ENCODE measurements at regions not wholly inside any gene's neighbourhood (a gene's known extent, or its start where the extent isn't known, plus 50 kb on each side); places are given as distances from the start of the nearest gene placed in this dataset.
A peak's percentile ranks its signal among the peaks of the same experiment; 100 is the strongest.

- DNase-seq, result no peak
These were observed 1324.0 kb upstream of the USP15 start for GRCh38 chr12:60935981-60936761.

DNA sequence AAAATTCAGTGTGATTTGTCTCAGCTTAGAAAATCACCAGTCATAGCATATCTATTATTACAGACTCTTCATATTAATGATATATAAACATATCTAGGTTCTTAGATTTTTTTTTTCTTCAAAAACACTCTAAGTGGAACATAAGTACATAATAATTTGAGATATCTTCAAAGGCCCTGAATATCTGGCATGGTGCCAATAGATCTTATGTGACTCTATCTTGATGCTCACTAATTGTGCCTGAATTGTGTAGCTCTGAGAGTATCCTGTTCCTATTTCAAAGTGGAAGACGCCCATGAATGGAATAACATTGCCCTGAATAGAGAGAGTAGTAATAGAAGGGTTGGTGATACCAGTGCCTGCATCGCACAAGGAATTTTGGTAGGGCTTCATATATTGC lies 1312.7 kb upstream of the USP15 start:
- peak; percentile 60 for DNase-seq

- no peak for DNase-seq
These were observed 1293.1 kb upstream of the USP15 start for GRCh38 chr12:60967128-60967527.

- no peak for DNase-seq
These were observed 1282.2 kb upstream of the USP15 start for GRCh38 chr12:60977966-60978365.

GRCh38 chr12:60980558-60980957 lies 1279.6 kb upstream of the USP15 start:
- no peak for DNase-seq

DNA sequence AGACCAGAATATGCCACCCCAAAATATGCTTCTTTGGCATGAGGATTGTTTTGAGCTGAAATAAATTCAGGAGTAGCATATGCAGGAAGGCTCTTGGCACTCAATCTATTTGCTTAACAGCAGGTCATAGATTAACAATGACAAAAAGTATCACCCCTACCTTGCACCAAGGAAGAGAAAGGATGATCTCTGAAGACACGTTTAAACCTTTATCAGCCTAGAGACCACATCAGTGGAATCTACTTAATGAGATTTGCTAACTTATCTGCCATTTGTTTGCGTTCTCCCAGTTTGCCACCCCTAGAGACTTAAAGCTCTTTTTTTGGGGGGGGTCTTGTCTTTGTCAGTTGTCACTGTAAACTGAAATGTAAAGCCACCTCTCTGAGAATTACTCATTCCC lies 1278.7 kb upstream of the USP15 start:
- DNase-seq, result no peak

GRCh38 chr12:60992087-60992486 lies 1268.1 kb upstream of the USP15 start:
- DNase-seq, result no peak

DNA sequence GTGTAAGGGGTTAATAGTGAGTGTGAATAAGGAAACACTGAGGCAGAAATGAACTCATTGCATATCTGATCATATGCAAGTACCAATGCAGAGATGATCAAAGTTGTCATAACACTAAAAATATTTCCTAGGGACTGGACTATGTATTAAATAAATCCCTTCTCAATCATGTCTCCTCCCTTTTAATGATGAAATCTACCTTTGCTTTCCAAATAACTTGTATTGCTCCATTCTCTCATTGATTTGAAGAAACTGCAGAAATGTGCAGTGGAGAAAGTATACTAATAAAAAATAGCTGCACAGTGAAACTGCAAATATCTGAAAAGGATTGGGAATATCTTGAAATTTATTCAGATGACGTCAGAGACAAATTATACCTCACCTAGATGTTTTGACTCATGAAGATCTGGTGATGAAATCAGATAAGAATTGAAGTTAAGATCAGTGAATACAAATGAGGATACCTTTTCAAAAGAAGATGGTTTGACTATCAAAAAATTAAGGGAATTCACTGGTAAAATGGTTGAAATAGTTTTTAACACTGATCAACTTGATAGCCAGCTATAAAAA lies 1264.9 kb upstream of the USP15 start:
- DNase-seq, result no peak

DNA sequence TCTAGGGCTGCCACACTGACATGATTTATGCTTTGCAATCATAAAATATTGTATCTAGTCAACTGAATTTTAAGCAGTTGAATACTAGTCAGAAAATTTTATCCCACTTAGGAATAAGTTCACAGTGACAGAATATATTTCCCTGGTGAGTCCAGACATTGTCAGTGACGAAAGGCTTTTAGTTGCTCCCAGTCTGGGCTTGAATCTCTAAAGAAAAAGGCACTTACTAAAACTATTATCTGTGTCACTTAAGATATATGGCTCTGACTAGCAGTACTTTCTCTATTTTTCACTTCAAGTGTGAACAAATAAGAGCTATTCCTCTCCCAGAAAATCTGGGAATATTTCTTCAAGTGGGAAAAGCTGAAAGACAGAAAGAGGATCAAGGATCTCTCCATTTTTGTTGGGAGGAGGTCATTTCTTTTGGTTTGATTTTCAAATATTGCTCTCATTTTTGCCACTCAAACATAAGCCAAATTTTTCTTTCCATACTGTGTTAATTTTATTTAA lies 1262.3 kb upstream of the USP15 start:
- DNase-seq, result no peak

DNA sequence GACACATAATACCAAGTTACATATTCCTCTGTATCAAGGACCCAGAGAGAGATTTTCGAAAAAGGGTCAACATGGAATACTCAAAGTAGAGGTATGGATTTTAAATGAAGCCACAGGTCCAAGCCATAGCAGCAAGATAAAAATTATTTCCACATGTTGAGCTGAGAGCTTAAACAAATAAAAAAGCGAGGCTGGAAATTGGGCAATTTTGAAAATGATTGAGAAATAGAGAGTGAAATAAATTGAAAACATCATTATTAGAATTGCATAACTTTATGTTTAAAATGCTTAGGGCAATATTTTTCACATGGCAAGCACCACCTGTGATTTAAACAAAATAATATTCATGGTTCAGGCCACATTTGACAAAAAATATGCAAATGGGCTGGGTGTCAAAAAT lies 1251.0 kb upstream of the USP15 start:
- no peak for DNase-seq

GRCh38 chr12:61011767-61012423 lies 1248.3 kb upstream of the USP15 start:
- no peak for DNase-seq

GRCh38 chr12:61018571-61018970 lies 1241.6 kb upstream of the USP15 start:
- no peak for DNase-seq

DNA sequence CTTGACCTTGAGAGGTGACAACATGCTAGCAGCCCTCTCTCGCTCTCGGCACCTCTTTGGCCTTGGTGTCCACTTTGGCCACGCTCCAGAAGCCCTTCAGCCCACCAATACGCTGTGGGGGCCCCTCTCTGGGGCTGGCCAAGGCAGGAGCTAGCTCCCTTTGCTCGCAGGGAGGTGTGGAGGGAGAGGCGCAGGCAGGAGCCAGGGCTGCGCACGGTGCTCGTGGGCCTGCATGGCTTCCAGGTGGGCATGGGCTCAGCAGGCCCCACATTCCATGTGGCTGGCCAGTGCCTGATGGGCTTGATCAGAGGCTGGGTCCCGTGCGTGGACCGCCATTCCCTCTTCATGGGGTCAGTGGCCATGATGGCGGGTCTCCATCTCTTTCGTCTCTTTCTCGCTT lies 1237.0 kb upstream of the USP15 start:
- no peak for DNase-seq

- no peak for DNase-seq
These were observed 1230.7 kb upstream of the USP15 start for GRCh38 chr12:61029516-61029915.

DNA sequence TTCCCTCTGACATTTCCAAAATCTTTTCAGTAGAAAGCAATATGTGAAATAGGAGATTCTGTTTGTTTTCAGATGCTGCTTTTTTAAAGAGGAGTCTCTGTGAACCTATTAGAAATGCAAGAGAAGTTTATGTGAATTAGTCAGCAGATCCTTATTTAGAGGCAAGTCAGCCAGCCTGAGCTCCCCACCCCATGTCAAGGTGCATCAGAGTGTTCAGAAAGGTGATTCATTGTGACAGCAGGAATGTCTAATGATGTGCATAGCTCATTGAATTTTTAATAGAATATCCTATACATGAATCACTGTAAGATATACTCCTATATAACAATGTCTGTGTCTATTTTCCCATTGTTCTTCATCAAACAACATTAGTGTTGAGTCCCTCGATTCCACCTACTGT lies 1222.4 kb upstream of the USP15 start:
- no peak for DNase-seq

GRCh38 chr12:61043838-61044237 lies 1216.4 kb upstream of the USP15 start:
- DNase-seq, result no peak

DNA sequence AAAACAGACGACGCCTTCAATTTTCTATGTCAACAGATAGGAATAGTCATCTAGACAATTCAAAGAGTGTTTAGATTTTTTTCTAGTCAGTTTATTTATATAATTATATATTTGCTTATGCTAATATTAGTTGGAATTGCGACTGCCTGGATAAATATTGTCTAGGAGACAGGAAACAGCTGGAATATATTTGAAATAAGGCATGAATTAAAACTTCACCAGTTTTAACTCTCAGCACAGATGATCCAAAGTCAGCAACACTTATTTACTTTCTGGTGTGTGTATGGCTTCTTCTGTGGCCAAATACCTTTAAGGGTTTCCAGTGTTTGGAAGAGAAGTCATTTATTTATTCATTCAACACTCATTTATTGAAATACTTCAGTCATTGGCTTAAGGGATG lies 1215.4 kb upstream of the USP15 start:
- no peak for DNase-seq

- DNase-seq, result no peak
These were observed 1189.4 kb upstream of the USP15 start for GRCh38 chr12:61070640-61071414.

DNA sequence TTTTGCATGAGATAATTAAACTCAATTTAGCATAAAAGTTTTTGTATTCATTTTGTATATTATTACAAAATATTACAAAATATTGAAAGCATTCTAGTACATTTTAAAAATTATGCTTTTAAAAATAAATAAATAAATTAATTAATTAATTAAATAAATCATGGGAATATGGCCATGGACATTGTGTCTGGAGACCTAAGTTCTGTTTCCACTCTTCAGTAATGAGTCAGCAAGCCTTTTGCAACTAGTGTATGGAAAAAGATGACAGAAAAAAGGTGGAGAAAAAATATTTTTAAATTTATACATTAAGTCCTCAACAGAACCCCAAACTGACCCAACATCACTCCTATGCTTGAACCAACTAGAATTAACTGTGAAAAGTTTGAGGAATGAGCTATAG lies 1187.5 kb upstream of the USP15 start:
- no peak for DNase-seq

DNA sequence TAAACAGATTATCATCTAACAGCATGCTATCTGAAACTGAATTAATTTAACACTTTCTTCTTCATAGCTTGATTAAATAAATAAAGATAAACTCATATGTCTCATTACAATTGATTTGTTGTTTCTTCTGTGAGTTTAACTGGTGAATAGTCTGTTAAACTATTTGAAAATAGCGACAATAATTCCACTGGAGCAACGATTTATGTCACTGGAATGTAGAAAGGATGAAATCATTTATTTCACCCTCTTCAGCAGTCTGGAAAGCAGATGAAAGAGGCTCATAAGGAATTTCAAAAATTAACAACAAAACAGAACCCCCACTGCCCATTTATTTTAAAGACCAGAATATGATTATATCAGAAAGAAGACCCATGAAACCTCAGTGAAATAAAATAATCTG lies 1165.1 kb upstream of the USP15 start:
- DNase-seq, result no peak

- no peak for DNase-seq
These were observed 1162.1 kb upstream of the USP15 start for GRCh38 chr12:61098031-61098580.

GRCh38 chr12:61107118-61107517 lies 1153.1 kb upstream of the USP15 start:
- no peak for DNase-seq

DNA sequence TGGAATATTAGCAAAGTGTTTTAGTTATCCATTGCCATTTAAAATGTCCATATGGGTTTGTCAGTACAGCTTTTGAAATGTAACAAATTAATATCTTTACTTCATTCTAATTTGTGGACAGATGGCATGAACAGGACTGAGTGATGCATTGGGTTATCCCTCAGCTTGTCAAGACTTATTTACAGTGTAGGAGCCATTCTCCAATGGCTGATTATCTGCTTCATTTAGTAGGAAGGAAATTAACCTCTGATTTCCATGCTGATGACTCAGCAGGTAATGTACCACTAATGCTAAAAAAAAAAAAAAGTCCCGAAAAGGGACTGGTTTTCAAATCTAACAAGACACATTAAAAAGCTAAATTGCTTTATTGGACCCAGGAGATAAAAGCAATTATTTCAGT lies 1149.0 kb upstream of the USP15 start:
- DNase-seq, result no peak

All from NCI-H1105 (cell line).